Small intestine (tissue), 7 donors: ENCODE measurements at regions not wholly inside any gene's neighbourhood (a gene's known extent, or its start where the extent isn't known, plus 50 kb on each side); places are given as distances from the start of the nearest gene placed in this dataset.
"Not testable (repeated sequence)": the region's sequence is repeated elsewhere in the genome, so short reads cannot be mapped to it uniquely, and the experiment has no call there.

Experiments
- DNase-seq, 2 donors: peaks; one replicate each; pipeline versions ENCODE4 v3.0.0 to v3.0.0-alpha.2; 2013
- FAIRE-seq: peaks from 2 replicates; lab custom pipeline; 2012; peaks lifted over from hg19 to GRCh38; lab: Jason Lieb, UNC
- H3K27ac ChIP-seq, 3 donors: one replicate each; pipeline ENCODE4 v1.5.1; 2013; ENCODE audit warnings: low read length in 2 of 3, mild to moderate bottlenecking in 2 of 3, control low read depth in 1 of 3, inconsistent platforms in 1 of 3, low read depth in 1 of 3, moderate library complexity in 1 of 3
- H3K27me3 ChIP-seq, 3 donors: one replicate each; pipeline ENCODE4 v1.6.1; 2013; ENCODE audit warnings: low read length in 3 of 3, inconsistent platforms in 1 of 3; ENCODE audit not compliant: control insufficient read depth in 3 of 3, insufficient read depth in 3 of 3
- H3K36me3 ChIP-seq, 3 donors: one replicate each; pipeline ENCODE4 v1.6.1; 2013; ENCODE audit warnings: low read length in 3 of 3, inconsistent platforms in 1 of 3, low read depth in 1 of 3, mild to moderate bottlenecking in 1 of 3, moderate library complexity in 1 of 3; ENCODE audit not compliant: control insufficient read depth in 3 of 3, insufficient read depth in 2 of 3
- H3K4me1 ChIP-seq, 3 donors: one replicate each; pipeline ENCODE4 v1.6.1; 2013; ENCODE audit warnings: low read length in 2 of 3, inconsistent platforms in 1 of 3, low read depth in 1 of 3, mild to moderate bottlenecking in 1 of 3, moderate library complexity in 1 of 3; ENCODE audit not compliant: control insufficient read depth in 3 of 3, insufficient read depth in 2 of 3
- H3K4me3 ChIP-seq, 3 donors: one replicate each; pipeline ENCODE4 v1.5.1; 2013; ENCODE audit warnings: low read length in 3 of 3, control low read depth in 1 of 3, inconsistent platforms in 1 of 3, low read depth in 1 of 3, mild to moderate bottlenecking in 1 of 3, moderate library complexity in 1 of 3
- H3K9me3 ChIP-seq, 2 donors: one replicate each; pipeline ENCODE4 v1.6.1; 2013; ENCODE audit warnings: low read depth in 1 of 2, low read length in 1 of 2; ENCODE audit not compliant: control insufficient read depth in 2 of 2, insufficient read depth in 1 of 2
- WGBS, 3 donors: extraction: QIAGEN DNeasy Blood & Tissue Kit; methylation state at CpG; one replicate each; pipeline ENCODE4 v1.1.7; 2013; 5-methylcytosine and 5-hydroxymethylcytosine counted together
- donor health status: healthy with polysubstance abuse.
- donor health status: control.
- donor health status: control.
- donor health status: Bipolar disorder and iron deficiency.
- donor health status: healthy.

DNA sequence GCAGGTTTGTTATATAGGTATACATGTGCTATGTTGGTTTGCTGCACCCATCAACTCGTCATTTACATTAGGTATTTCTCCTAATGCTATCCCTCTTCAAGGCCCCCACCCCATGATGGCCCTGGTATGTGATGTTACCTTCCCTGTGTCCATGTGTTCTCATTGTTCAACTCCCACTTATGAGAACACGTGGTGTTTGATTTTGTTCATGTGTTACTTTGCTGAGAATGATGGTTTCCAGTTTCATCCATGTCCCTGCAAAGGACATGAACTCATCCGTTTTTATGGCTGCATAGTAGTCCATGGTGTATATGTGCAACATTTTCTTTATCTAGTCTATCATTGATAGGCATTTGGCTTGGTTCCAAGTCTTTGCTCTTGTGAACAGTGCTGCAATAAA is 175.0 kb downstream of the KBTBD8 start:
- H3K27ac ChIP-seq, H3K9me3 ChIP-seq, H3K4me1 ChIP-seq, H3K27me3 ChIP-seq, H3K4me3 ChIP-seq, DNase-seq, FAIRE-seq, H3K36me3 ChIP-seq: not testable (repeated sequence)
- WGBS, 3 donors = 63 to 75% (median 64%) methylated on average over 3 of the region's 3 CpGs

DNA sequence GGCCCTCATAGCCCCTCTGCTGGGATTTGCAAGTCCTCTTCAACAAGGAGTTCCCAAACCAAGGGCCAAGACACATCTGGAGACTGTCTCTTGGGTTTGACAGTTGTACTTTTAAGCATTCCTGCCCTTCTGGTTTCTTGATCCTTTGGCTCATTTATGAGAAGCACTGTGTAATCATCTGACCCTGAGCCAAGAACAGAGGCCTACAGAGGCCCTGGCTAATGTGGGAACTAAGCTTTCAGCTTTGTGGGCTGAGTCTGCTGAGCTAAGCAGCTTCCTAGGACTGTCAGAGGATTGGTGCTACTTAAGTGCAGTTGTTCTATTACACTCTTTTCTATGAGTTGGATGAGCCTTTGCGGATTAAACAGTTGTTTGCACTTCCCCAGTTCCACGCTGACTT is 178.3 kb downstream of the KBTBD8 start:
- Histone ChIP-seq H3K9me3 (peaks cover 0 to 8% of the 10 kb centered on the region in 2 donors), H3K4me3 (no peak overlapping the region), H3K27ac (no peak overlapping the region), H3K4me1 (no peaks in the 10 kb centered on the region), H3K36me3 (no peaks in the 10 kb centered on the region), H3K27me3 (no peaks in the 10 kb centered on the region)
- DNase-seq (no peak), FAIRE-seq (no peak)
- WGBS, 3 donors = 80 to 86% (median 84%) methylated on average over 2 of the region's 2 CpGs

DNA sequence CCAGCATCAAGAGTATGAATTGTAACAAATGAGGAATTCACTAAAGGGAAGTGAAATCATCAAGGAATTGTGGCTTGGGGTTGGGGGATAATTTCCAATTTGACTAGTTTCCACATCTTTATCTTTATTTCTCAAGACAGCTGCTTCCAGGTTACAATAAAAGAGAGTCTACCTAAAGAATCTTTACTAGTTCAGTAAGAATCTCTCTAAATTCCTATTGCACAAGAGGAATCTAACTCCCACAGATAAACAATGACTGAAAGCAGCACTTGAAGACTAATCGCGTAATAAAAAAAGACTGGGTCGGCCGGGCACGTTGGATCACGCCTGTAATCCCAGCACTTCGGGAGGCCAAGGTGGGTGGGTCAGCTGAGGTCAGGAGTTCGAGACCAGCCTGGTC is 194.4 kb downstream of the KBTBD8 start:
- FAIRE-seq (no peak), DNase-seq (no peak)
- H3K4me3 ChIP-seq = no peak overlapping the region
- H3K27ac ChIP-seq = no peak overlapping the region
- H3K9me3 ChIP-seq = no peaks in the 10 kb centered on the region
- H3K4me1 ChIP-seq = no peaks in the 10 kb centered on the region
- H3K36me3 ChIP-seq = no peaks in the 10 kb centered on the region
- no peaks in the 10 kb centered on the region for H3K27me3 ChIP-seq
- 69 to 82% (median 74%) methylated on average over 8 of the region's 8 CpGs for WGBS, 3 donors

DNA sequence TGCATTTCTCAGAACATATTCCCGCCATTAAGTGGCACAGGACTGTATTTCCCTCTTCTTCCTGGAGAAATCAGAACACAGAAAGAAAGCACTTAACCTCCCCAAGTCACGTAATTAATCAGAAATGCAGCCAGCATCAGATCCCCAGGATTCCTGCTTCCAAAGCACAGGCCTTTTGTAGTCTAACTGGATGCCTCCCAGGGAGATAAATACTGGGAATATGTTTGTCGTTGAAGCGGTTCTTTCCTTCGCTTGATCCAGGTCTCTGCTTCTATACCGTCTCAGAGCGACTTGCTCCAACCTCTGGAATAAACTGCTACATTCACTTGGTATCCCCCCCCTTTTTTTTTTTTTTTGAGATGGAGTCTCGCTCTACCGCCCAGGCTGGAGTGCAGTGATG is 198.6 kb downstream of the KBTBD8 start:
- 90 to 96% (median 95%) methylated on average over 7 to 9 of the region's 9 CpGs for WGBS, 3 donors
- H3K4me3 ChIP-seq = no peak overlapping the region
- no peak overlapping the region for H3K27ac ChIP-seq
- no peaks in the 10 kb centered on the region for H3K4me1 ChIP-seq
- DNase-seq (no peak), FAIRE-seq (no peak)
- H3K27me3 ChIP-seq = no peaks in the 10 kb centered on the region
- no peaks in the 10 kb centered on the region for H3K36me3 ChIP-seq
- no peaks in the 10 kb centered on the region for H3K9me3 ChIP-seq

DNA sequence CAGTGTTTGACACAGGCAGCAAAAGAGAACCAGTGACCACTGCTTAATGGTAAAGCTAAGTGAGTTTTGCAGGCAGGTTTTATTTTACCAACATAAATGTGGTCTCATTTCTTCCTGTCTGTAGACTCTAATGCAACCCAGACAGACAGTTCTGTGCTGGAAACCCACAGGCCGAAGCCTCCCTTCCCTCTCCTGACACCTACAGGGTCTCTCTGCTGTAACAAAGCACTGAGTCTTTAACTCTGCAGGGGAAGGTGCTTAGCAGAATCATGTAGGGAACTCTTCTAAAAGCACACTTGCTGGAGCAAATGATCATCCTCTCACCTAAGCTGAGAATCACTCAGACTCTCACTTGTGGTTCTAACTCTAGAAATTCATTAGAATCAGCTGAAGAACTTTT is 200.3 kb downstream of the KBTBD8 start:
- no peaks in the 10 kb centered on the region for H3K36me3 ChIP-seq
- FAIRE-seq (no peak), DNase-seq (no peak)
- no peaks in the 10 kb centered on the region for H3K4me1 ChIP-seq
- 67 to 100% (median 71%) methylated on average over 1 of the region's 1 CpG for WGBS, 3 donors
- no peak overlapping the region for H3K27ac ChIP-seq
- no peaks in the 10 kb centered on the region for H3K9me3 ChIP-seq
- H3K27me3 ChIP-seq = no peaks in the 10 kb centered on the region
- H3K4me3 ChIP-seq = no peak overlapping the region

DNA sequence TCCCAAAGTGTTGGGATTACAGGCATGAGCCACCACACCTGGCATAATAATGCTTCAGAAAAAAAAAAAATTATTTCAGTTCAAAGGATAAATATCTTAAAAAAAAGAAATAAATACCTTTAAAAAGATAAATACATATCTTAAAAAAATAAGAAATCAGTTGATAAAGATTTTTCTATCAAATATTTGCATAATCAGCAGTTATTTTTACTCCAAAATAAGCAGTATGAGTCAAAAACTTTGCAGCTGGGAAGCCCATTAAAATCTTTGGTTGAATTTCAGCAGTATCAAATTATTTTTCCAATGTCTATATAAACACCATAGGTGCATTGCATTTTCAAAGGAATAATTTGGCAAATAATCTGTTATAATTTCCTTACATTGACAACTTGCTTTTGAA is 202.5 kb downstream of the KBTBD8 start:
- H3K27ac ChIP-seq = no peak overlapping the region
- no peak for FAIRE-seq

DNA sequence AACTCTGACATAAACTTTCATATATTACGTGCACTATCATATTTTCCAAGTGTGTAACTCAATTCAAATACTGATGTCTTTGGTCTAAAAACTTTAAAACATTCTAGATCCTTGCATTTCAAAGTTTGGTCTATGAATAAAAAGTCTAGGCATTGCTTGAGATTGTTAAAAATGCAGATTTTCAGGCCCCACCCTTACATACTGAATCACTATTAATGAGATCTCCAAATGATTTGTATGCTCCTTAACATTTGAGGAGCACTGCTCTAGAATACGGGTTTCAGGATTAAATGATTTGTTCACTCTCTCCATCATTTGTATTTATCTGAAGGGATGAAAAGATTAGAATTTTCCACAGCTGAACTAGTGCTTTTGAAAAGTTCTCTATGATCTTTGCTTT is 202.9 kb downstream of the KBTBD8 start:
- FAIRE-seq (no peak), DNase-seq (no peak)
- H3K4me1 ChIP-seq = no peaks in the 10 kb centered on the region
- no peaks in the 10 kb centered on the region for H3K36me3 ChIP-seq
- H3K9me3 ChIP-seq = no peaks in the 10 kb centered on the region
- no peaks in the 10 kb centered on the region for H3K27me3 ChIP-seq
- no peak overlapping the region for H3K27ac ChIP-seq
- WGBS, 3 donors = 83 to 88% (median 86%) methylated on average over 2 of the region's 2 CpGs
- H3K4me3 ChIP-seq = no peak overlapping the region

More for the DNA sequence above, 202.5 kb downstream of the KBTBD8 start:
- Histone ChIP-seq H3K4me3 (no peak overlapping the region), H3K27me3 (no peaks in the 10 kb centered on the region), H3K4me1 (no peaks in the 10 kb centered on the region), H3K9me3 (no peaks in the 10 kb centered on the region), H3K36me3 (no peaks in the 10 kb centered on the region)
- no peak for DNase-seq

DNA sequence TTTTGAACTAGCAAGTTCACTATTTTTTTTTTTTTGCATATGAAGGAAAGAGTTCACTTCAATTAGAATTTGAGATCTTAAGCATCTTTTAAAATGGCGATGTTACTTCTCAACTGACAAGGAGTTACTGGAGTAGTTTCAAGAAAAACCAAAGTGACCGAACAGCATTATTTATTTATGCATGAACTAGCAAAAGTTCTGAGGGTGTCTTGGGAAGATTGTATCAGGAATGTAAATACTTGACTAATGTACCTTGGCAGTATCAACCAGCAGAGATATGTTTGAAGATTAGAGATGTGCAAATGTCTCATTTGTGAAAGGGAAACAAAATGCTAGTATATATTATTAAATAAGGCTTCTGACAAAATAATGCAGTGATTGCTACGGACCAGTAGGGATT is 203.9 kb downstream of the KBTBD8 start:
- no peak overlapping the region for H3K4me3 ChIP-seq
- H3K4me1 ChIP-seq = no peaks in the 10 kb centered on the region
- H3K36me3 ChIP-seq = no peaks in the 10 kb centered on the region
- DNase-seq (no peak), FAIRE-seq (no peak)
- H3K9me3 ChIP-seq = no peaks in the 10 kb centered on the region
- 71 to 81% (median 73%) methylated on average over 3 of the region's 3 CpGs for WGBS, 3 donors
- H3K27ac ChIP-seq = no peak overlapping the region
- H3K27me3 ChIP-seq = no peaks in the 10 kb centered on the region

DNA sequence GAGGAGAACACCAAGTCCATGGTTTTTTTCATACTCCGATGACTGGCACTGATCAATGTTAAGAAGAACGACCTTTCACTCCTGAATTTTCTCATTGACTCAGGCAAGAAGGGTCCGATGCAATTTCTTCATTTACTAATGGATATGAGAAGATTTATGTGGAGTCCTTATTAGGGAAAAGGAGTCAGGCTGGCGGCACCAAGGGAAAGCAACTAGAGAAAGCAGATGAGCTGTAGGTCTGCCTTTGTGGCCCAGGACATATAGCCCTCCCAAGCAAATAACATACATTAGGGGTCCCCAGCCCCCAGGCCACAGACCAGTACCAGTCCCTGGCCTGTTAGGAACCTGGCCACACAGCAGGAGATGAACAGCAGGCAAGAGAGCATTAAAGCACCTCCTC is 206.8 kb downstream of the KBTBD8 start:
- H3K27me3 ChIP-seq = no peaks in the 10 kb centered on the region
- no peaks in the 10 kb centered on the region for H3K4me1 ChIP-seq
- 80 to 86% (median 83%) methylated on average over 4 of the region's 4 CpGs for WGBS, 3 donors
- DNase-seq = no peak
- H3K4me3 ChIP-seq = no peak overlapping the region
- no peaks in the 10 kb centered on the region for H3K36me3 ChIP-seq
- H3K27ac ChIP-seq = no peak overlapping the region
- H3K9me3 ChIP-seq = no peaks in the 10 kb centered on the region
- FAIRE-seq = no peak
